ENCODE measurements at regions not wholly inside any gene's neighbourhood (a gene's known extent, or its start where the extent isn't known, plus 50 kb on each side); places are given as distances from the start of the nearest gene placed in this dataset.

DNA sequence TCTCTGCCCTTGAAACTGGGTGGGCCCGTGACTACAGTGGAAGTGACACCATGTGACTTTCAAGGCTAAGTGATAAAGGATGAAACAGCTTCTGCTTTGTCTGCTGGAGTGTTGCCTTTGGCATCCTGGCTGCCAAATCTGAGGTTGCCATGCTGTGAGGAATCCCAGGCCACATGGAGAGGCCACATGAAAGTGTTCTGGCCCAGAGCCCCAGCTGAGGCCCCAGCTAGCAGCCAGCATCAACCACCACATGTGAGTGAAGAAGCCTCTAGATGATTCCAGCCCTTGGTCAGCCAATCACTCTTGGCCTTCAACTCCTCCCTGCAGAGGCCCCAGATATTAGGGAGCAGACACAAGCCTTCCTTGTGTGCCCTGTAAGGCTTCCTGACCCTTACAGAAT, 94.4 kb upstream of the BCOR start:
- Histone ChIP-seq H3K9ac (ENCODE audit: control insufficient read depth, insufficient read depth, low read length) (no peak overlapping the region), H3K4me3 (no peak overlapping the region), H4K20me1 (ENCODE audit: control insufficient read depth, insufficient read depth) (no peaks in the 10 kb centered on the region), H3K27ac (ENCODE audit: control insufficient read depth, insufficient read depth) (no peak overlapping the region), H3K27me3 (replicated peaks in 1 of 2; ENCODE audit: control insufficient read depth in 2 of 2, insufficient read depth in 2 of 2, low read length in 1 of 2) (no peaks in the 10 kb centered on the region), H3K4me2 (ENCODE audit: control insufficient read depth, insufficient read depth) (no peak overlapping the region), H3K79me2 (ENCODE audit: control insufficient read depth, insufficient read depth, low read length) (no peaks in the 10 kb centered on the region), H3K36me3 (ENCODE audit: control insufficient read depth in 2 of 2, insufficient read depth in 2 of 2, low read length in 1 of 2) (no peaks in the 10 kb centered on the region), H2AFZ (ENCODE audit: control insufficient read depth, low read depth, low read length) (no peak overlapping the region), H3K4me1 (ENCODE audit: control insufficient read depth, insufficient read depth, low read length) (no peaks in the 10 kb centered on the region), H3K9me3 (replicated peaks; ENCODE audit: control insufficient read depth, insufficient read depth, low read length) (no peaks in the 10 kb centered on the region; the same call in 2 of the 3 replicates)
- no TSS peak for BruUV-seq (replicated peaks)
- FAIRE-seq (no peak), ATAC-seq (no peak), DNase-seq (ENCODE audit: low read depth, low spot score) (no peak)
- 70% methylated on average over 1 of the region's 1 CpG for WGBS (ENCODE audit: insufficient coverage, insufficient replicate concordance, low lambda C conversion rate, missing lambda C conversion rate)
- ChIA-PET SMC1A (ENCODE audit: uncharacterized antibody, unreplicated experiment) (no interaction called here), POLR2A (no interaction called here), CTCF (no interaction called here), RAD21 (ENCODE audit: unreplicated experiment) (no interaction called here)
- in situ Hi-C loops (cut with MboI) (no loop called here), intact Hi-C loops (cut with micrococcal nuclease; ENCODE audit: unreplicated experiment) (no loop called here)
- no peak for TF ChIP-seq CHD2 (IDR thresholded peaks at IDR 0.05; ENCODE audit: borderline replicate concordance, low read depth, low read length)
- TF ChIP-seq BHLHE40 (IDR thresholded peaks at IDR 0.05; ENCODE audit: borderline replicate concordance in 1 of 2, low read depth in 2 of 2, low read length in 1 of 2) = no peak
- no peak for TF ChIP-seq TARDBP (IDR thresholded peaks at IDR 0.05; ENCODE audit: borderline replicate concordance)
- TF ChIP-seq LARP7 (IDR thresholded peaks at IDR 0.05) = no peak
- no peak for TF ChIP-seq HCFC1 (IDR thresholded peaks at IDR 0.05; ENCODE audit: low read length)
- no peak for TF ChIP-seq JUNB (IDR thresholded peaks at IDR 0.05)
- TF ChIP-seq, protein P1, sequence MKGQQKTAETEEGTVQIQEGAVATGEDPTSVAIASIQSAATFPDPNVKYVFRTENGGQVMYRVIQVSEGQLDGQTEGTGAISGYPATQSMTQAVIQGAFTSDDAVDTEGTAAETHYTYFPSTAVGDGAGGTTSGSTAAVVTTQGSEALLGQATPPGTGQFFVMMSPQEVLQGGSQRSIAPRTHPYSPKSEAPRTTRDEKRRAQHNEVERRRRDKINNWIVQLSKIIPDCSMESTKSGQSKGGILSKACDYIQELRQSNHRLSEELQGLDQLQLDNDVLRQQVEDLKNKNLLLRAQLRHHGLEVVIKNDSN (IDR thresholded peaks at IDR 0.05; ENCODE audit: borderline replicate concordance, extremely low read length, insufficient read depth, low read depth, low read length) = no peak
- TF ChIP-seq, protein P2, sequence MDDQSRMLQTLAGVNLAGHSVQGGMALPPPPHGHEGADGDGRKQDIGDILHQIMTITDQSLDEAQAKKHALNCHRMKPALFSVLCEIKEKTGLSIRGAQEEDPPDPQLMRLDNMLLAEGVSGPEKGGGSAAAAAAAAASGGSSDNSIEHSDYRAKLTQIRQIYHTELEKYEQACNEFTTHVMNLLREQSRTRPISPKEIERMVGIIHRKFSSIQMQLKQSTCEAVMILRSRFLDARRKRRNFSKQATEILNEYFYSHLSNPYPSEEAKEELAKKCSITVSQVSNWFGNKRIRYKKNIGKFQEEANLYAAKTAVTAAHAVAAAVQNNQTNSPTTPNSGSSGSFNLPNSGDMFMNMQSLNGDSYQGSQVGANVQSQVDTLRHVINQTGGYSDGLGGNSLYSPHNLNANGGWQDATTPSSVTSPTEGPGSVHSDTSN (IDR thresholded peaks at IDR 0.05; ENCODE audit: insufficient replicate concordance, low read depth, low read length) = no peak
- no peak for TF ChIP-seq POLR2AphosphoS2 (IDR thresholded peaks at IDR 0.05; ENCODE audit: low read depth, low read length)
- TF ChIP-seq RELA (IDR thresholded peaks at IDR 0.05; ENCODE audit: borderline replicate concordance, partially characterized antibody) = no peak
- no peak for TF ChIP-seq SIN3A (IDR thresholded peaks at IDR 0.05; ENCODE audit: low read depth, low read length)
- TF ChIP-seq ETV6 (conservative IDR thresholded peaks at IDR 0.05 in 1 of 2, IDR thresholded peaks at IDR 0.05 in 1 of 2; ENCODE audit: borderline replicate concordance in 1 of 2, low read depth in 1 of 2) = no peak
- no peak for TF ChIP-seq CBX3 (IDR thresholded peaks at IDR 0.05; ENCODE audit: borderline replicate concordance, low read depth)
- no peak for TF ChIP-seq FOXK2 (IDR thresholded peaks at IDR 0.05)
- TF ChIP-seq SMARCA5 (IDR thresholded peaks at IDR 0.05) = no peak
- no peak for TF ChIP-seq POU2F2 (IDR thresholded peaks at IDR 0.05; ENCODE audit: borderline replicate concordance, low read depth, low read length)
- no peak for TF ChIP-seq STAT3 (IDR thresholded peaks at IDR 0.05; ENCODE audit: low read depth, low read length)
- TF ChIP-seq EP300 (IDR thresholded peaks at IDR 0.05; ENCODE audit: borderline replicate concordance in 1 of 2, control insufficient read depth in 1 of 2, low read depth in 2 of 2, low read length in 2 of 2) = no peak
- TF ChIP-seq KLF5 (IDR thresholded peaks at IDR 0.05; ENCODE audit: partially characterized antibody) = no peak
